ENCODE measurements at regions not wholly inside any gene's neighbourhood (a gene's known extent, or its start where the extent isn't known, plus 50 kb on each side); places are given as distances from the start of the nearest gene placed in this dataset.

DNA sequence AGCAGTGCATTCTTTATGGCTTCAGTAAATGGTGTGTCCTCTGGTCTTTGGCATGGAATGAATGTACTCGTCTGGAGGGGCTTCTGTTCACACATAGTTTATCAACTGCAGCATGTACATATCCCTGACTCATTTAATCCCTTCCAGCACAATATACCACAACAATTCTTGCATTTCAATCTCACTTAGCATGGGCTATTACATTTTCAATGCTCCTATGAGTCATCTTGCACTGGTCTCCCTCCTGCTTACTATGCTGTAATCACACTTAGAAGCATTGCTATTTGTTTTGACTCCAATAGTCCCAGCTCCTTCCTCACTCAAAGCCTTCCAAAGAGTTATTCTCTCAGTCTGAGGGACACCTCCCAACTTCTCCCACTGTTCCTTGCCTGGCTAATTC lies 180.9 kb upstream of the NUDT10 start:
- TF ChIP-seq, protein P1, sequence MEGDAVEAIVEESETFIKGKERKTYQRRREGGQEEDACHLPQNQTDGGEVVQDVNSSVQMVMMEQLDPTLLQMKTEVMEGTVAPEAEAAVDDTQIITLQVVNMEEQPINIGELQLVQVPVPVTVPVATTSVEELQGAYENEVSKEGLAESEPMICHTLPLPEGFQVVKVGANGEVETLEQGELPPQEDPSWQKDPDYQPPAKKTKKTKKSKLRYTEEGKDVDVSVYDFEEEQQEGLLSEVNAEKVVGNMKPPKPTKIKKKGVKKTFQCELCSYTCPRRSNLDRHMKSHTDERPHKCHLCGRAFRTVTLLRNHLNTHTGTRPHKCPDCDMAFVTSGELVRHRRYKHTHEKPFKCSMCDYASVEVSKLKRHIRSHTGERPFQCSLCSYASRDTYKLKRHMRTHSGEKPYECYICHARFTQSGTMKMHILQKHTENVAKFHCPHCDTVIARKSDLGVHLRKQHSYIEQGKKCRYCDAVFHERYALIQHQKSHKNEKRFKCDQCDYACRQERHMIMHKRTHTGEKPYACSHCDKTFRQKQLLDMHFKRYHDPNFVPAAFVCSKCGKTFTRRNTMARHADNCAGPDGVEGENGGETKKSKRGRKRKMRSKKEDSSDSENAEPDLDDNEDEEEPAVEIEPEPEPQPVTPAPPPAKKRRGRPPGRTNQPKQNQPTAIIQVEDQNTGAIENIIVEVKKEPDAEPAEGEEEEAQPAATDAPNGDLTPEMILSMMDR (IDR thresholded peaks at IDR 0.05) = no peak
- no peak for TF ChIP-seq POLR2A (IDR thresholded peaks at IDR 0.05)
- no peak for TF ChIP-seq POLR2AphosphoS5 (IDR thresholded peaks at IDR 0.05)

Measured in breast epithelium (tissue), 3 donors.